ENCODE measurements at regions not wholly inside any gene's neighbourhood (a gene's known extent, or its start where the extent isn't known, plus 50 kb on each side); places are given as distances from the start of the nearest gene placed in this dataset.

- intact Hi-C loops (cut with micrococcal nuclease; ENCODE audit: unreplicated experiment) (no loop called here), in situ Hi-C loops (cut with MboI) (no loop called here)
These were observed 90.4 kb upstream of the PKDCC start for GRCh38 chr2:41957431-41957830.

DNA sequence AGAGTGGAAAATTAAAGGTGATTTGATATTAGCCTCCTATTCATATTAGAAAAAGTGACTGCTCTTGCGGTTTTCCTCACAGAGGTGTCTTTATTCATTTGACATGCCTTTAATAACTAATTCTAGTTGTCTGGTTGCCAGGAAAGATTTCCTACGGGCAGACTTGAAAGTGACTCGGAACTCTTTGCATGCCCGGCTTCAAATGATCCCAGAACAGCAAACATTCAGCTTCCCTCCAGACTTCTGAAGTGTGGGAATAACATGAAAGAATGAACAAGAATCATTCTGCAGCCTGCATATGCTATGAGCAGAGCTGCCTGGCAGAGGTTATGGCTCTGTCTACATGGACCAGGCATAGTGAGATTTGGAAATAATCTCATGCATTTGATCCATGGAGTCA lies 89.6 kb upstream of the PKDCC start:
- CTCF ChIA-PET, result no interaction called here
- H3K4me1 ChIP-seq (ENCODE audit: control insufficient read depth, insufficient read depth, low read length), result peaks cover 23% of the 10 kb centered on the region
- no peak for ATAC-seq
- H4K20me1 ChIP-seq (ENCODE audit: control insufficient read depth, insufficient read depth), result no peaks in the 10 kb centered on the region
- POLR2A ChIA-PET, result no interaction called here
- no peak overlapping the region for H3K27ac ChIP-seq (ENCODE audit: control insufficient read depth, insufficient read depth)
- no peak overlapping the region for H3K9ac ChIP-seq (ENCODE audit: control insufficient read depth, insufficient read depth, low read length)
- H3K9me3 ChIP-seq (replicated peaks; ENCODE audit: control insufficient read depth, insufficient read depth, low read length), result no peaks in the 10 kb centered on the region; the same call in 1 of the 3 replicates
- intact Hi-C loops (cut with micrococcal nuclease; ENCODE audit: unreplicated experiment), result no loop called here
- no peak for DNase-seq (ENCODE audit: low read depth, low spot score)
- H3K79me2 ChIP-seq (ENCODE audit: control insufficient read depth, insufficient read depth, low read length), result no peaks in the 10 kb centered on the region
- H3K36me3 ChIP-seq (ENCODE audit: control insufficient read depth in 2 of 2, insufficient read depth in 2 of 2, low read length in 1 of 2), result no peaks in the 10 kb centered on the region
- in situ Hi-C loops (cut with MboI), result no loop called here
- WGBS (ENCODE audit: insufficient coverage, insufficient replicate concordance, low lambda C conversion rate, missing lambda C conversion rate), result 91% methylated on average over 4 of the region's 4 CpGs
- RAD21 ChIA-PET (ENCODE audit: unreplicated experiment), result no interaction called here
- no peak overlapping the region for H3K4me3 ChIP-seq
- no peak for FAIRE-seq
- no peak overlapping the region for H2AFZ ChIP-seq (ENCODE audit: control insufficient read depth, low read depth, low read length)
- H3K4me2 ChIP-seq (ENCODE audit: control insufficient read depth, insufficient read depth), result no peak overlapping the region
- no TSS peak for BruUV-seq (replicated peaks)
- SMC1A ChIA-PET (ENCODE audit: uncharacterized antibody, unreplicated experiment), result interaction anchor here (1.1 kb wide), 1 partner anchor 12 kb away, joined by 4 read pairs; no protein-coding TSS in a partner anchor
- H3K27me3 ChIP-seq (replicated peaks in 1 of 2; ENCODE audit: control insufficient read depth in 2 of 2, insufficient read depth in 2 of 2, low read length in 1 of 2), result no peaks in the 10 kb centered on the region; a peak in 1 of 4 replicates
- no peak for TF ChIP-seq TARDBP (IDR thresholded peaks at IDR 0.05; ENCODE audit: borderline replicate concordance)
- TF ChIP-seq ZNF622 (IDR thresholded peaks at IDR 0.05), result no peak
- no peak for TF ChIP-seq IKZF1 (conservative IDR thresholded peaks at IDR 0.05)
- TF ChIP-seq TBL1XR1 (IDR thresholded peaks at IDR 0.05; ENCODE audit: low read depth, low read length), result no peak
- no peak for TF ChIP-seq EED (IDR thresholded peaks at IDR 0.05; ENCODE audit: low read depth)
- no peak for TF ChIP-seq LARP7 (IDR thresholded peaks at IDR 0.05)
- TF ChIP-seq, protein P1, sequence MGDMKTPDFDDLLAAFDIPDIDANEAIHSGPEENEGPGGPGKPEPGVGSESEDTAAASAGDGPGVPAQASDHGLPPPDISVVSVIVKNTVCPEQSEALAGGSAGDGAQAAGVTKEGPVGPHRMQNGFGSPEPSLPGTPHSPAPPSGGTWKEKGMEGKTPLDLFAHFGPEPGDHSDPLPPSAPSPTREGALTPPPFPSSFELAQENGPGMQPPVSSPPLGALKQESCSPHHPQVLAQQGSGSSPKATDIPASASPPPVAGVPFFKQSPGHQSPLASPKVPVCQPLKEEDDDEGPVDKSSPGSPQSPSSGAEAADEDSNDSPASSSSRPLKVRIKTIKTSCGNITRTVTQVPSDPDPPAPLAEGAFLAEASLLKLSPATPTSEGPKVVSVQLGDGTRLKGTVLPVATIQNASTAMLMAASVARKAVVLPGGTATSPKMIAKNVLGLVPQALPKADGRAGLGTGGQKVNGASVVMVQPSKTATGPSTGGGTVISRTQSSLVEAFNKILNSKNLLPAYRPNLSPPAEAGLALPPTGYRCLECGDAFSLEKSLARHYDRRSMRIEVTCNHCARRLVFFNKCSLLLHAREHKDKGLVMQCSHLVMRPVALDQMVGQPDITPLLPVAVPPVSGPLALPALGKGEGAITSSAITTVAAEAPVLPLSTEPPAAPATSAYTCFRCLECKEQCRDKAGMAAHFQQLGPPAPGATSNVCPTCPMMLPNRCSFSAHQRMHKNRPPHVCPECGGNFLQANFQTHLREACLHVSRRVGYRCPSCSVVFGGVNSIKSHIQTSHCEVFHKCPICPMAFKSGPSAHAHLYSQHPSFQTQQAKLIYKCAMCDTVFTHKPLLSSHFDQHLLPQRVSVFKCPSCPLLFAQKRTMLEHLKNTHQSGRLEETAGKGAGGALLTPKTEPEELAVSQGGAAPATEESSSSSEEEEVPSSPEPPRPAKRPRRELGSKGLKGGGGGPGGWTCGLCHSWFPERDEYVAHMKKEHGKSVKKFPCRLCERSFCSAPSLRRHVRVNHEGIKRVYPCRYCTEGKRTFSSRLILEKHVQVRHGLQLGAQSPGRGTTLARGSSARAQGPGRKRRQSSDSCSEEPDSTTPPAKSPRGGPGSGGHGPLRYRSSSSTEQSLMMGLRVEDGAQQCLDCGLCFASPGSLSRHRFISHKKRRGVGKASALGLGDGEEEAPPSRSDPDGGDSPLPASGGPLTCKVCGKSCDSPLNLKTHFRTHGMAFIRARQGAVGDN (IDR thresholded peaks at IDR 0.05), result no peak
- no peak for TF ChIP-seq CEBPZ (IDR thresholded peaks at IDR 0.05; ENCODE audit: low read depth, low read length)
- TF ChIP-seq SREBF1 (IDR thresholded peaks at IDR 0.05; ENCODE audit: low read length), result no peak

More at GRCh38 chr2:41957431-41957830, 90.4 kb upstream of the PKDCC start:
- DNase-seq (ENCODE audit: low read depth, low spot score), result no peak
- TF ChIP-seq RELA (IDR thresholded peaks at IDR 0.05; ENCODE audit: borderline replicate concordance, partially characterized antibody) (no peak), JUNB (IDR thresholded peaks at IDR 0.05) (no peak), NBN (IDR thresholded peaks at IDR 0.05) (no peak), HDGF (IDR thresholded peaks at IDR 0.05) (no peak)
- TF ChIP-seq, protein P2, sequence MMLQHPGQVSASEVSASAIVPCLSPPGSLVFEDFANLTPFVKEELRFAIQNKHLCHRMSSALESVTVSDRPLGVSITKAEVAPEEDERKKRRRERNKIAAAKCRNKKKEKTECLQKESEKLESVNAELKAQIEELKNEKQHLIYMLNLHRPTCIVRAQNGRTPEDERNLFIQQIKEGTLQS (IDR thresholded peaks at IDR 0.05; ENCODE audit: borderline replicate concordance, extremely low read depth, low read depth, low read length), result no peak
- peaks cover 30% of the 10 kb centered on the region for H3K4me1 ChIP-seq (ENCODE audit: control insufficient read depth, insufficient read depth, low read length)
- POLR2A ChIA-PET, result no interaction called here
- RAD21 ChIA-PET (ENCODE audit: unreplicated experiment), result no interaction called here
- H3K27ac ChIP-seq (ENCODE audit: control insufficient read depth, insufficient read depth), result no peak overlapping the region
- no peak overlapping the region for H3K9ac ChIP-seq (ENCODE audit: control insufficient read depth, insufficient read depth, low read length)
- no TSS peak for BruUV-seq (replicated peaks)
- H3K79me2 ChIP-seq (ENCODE audit: control insufficient read depth, insufficient read depth, low read length), result no peaks in the 10 kb centered on the region
- no peak overlapping the region for H3K4me3 ChIP-seq
- H4K20me1 ChIP-seq (ENCODE audit: control insufficient read depth, insufficient read depth), result no peaks in the 10 kb centered on the region
- no peaks in the 10 kb centered on the region; the same call in 1 of the 3 replicates for H3K9me3 ChIP-seq (replicated peaks; ENCODE audit: control insufficient read depth, insufficient read depth, low read length)
- FAIRE-seq, result no peak
- CTCF ChIA-PET, result no interaction called here
- H3K4me2 ChIP-seq (ENCODE audit: control insufficient read depth, insufficient read depth), result no peak overlapping the region
- no peaks in the 10 kb centered on the region for H3K27me3 ChIP-seq (replicated peaks in 1 of 2; ENCODE audit: control insufficient read depth in 2 of 2, insufficient read depth in 2 of 2, low read length in 1 of 2)
- 38% methylated on average over 3 of the region's 3 CpGs for WGBS (ENCODE audit: insufficient coverage, insufficient replicate concordance, low lambda C conversion rate, missing lambda C conversion rate)
- no peaks in the 10 kb centered on the region for H3K36me3 ChIP-seq (ENCODE audit: control insufficient read depth in 2 of 2, insufficient read depth in 2 of 2, low read length in 1 of 2)
- ATAC-seq, result no peak
- no peak overlapping the region for H2AFZ ChIP-seq (ENCODE audit: control insufficient read depth, low read depth, low read length)
- SMC1A ChIA-PET (ENCODE audit: uncharacterized antibody, unreplicated experiment), result interaction anchor here (1.1 kb wide), 1 partner anchor 12 kb away, joined by 4 read pairs; no protein-coding TSS in a partner anchor

Data from GM12878 (cell line).